OCI-M1 (cell line): ENCODE measurements at regions not wholly inside any gene's neighbourhood (a gene's known extent, or its start where the extent isn't known, plus 50 kb on each side); places are given as distances from the start of the nearest gene placed in this dataset.

Source experiments
- DNase-seq: peaks from one replicate; lab custom pipeline; 2025; lab: John Stamatoyannopoulos, UW

- DNase-seq = peak; percentile 62
These were observed 91.1 kb upstream of the ATP8A1 start for GRCh38 chr4:42747971-42748370.

DNA sequence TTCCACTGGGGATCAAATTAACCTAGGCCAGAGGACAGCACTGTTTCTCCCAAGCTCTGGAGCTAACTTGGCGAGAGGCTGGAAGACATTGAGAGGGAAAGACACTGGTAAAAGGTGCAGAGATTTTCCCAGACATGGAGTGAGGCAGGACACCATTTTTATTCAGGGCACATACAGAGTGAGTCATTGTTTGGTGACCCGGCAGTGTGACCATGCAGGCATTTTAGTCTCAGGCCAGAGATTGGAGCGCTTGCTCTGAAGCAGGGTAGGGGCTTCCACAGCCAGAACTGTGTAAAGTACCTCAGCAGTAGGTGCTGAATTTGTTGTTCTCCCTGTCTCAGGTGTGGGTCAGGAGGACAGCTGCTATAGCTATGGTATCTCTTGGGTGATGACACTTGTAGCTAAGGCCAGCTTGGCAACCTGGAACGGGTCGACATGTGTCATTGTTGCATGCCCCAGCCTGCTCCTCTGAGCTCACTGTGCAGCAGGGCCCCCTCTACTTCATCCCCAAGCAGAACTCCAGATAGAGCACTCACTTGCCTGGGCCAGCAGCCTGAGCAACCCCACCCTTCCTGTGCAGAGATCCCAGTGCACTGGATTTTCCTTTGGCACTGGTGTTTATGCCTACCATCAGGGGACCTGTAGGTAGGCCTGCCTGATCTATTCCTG, 79.8 kb upstream of the ATP8A1 start:
- no peak for DNase-seq

GRCh38 chr4:42733380-42733779, 76.5 kb upstream of the ATP8A1 start:
- DNase-seq = no peak

DNA sequence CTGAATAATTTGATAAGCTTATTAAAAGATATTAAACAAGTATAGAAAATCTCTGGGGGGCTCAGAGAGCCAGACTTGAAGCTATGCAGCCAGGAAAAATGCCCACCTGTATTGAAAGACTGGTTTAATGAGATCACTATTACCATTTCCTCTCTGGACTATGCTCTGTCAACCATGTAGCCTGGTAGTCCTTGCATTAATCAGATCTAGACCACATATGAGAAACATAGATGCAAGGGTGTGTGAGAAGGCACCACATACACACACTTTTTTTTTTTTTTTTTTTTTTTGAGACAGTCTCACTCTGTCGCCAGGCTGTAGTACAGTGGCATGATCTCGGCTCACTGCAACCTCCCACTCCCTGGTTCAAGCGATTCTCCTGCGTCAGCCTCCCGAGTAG, 75.9 kb upstream of the ATP8A1 start:
- no peak for DNase-seq

- DNase-seq = no peak
These were observed 72.8 kb upstream of the ATP8A1 start for GRCh38 chr4:42729505-42730237.

DNA sequence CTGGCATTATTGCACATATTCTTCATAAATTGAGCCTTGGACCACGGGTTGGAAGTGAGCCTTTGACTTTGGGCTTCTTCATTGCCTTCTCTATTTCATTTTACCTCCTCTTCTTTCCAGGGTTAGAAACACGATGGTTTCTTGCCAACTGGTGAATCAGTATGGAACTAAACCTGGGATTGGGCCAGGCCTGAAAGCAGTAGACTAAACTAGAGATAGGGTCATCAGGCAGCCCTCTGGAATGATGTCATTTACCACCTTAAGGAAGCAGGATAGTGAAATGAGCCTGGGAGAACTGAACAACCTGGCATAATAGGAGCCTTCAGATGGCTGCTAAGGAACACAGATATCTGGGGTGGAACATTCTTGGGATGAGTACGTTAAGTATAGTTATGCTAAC, 67.5 kb upstream of the ATP8A1 start:
- DNase-seq = no peak

- peak; percentile 78 for DNase-seq
These were observed 63.6 kb upstream of the ATP8A1 start for GRCh38 chr4:42720533-42720932.

GRCh38 chr4:42719257-42719656, 62.4 kb upstream of the ATP8A1 start:
- no peak for DNase-seq

GRCh38 chr4:42718336-42718735, 61.4 kb upstream of the ATP8A1 start:
- DNase-seq = no peak

GRCh38 chr4:42716996-42717395, 60.1 kb upstream of the ATP8A1 start:
- no peak for DNase-seq

- DNase-seq = no peak
These were observed 59.0 kb upstream of the ATP8A1 start for GRCh38 chr4:42715807-42716482.

GRCh38 chr4:42713391-42713790, 56.5 kb upstream of the ATP8A1 start:
- no peak for DNase-seq

- DNase-seq = no peak
These were observed 55.9 kb upstream of the ATP8A1 start for GRCh38 chr4:42712854-42713253.

DNA sequence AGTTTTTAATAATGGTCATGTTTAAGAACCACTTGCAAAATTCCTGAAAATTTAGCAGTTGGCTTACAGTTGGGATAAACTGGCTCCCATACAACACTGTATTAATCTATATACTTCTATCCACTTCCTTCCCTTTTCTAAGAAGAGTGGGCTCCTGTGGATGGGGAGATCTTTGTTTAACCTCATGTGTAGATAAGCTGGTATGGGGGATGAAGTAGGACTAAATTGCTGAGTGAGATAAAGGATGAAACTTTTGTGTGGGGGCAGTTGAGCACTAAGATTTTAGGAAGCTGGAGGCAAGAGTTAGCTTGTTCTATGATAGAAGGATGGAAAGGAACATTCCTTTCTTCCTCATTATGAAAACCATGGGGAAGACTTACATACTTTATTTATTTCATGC, 54.6 kb upstream of the ATP8A1 start:
- peak; percentile 81 for DNase-seq

DNA sequence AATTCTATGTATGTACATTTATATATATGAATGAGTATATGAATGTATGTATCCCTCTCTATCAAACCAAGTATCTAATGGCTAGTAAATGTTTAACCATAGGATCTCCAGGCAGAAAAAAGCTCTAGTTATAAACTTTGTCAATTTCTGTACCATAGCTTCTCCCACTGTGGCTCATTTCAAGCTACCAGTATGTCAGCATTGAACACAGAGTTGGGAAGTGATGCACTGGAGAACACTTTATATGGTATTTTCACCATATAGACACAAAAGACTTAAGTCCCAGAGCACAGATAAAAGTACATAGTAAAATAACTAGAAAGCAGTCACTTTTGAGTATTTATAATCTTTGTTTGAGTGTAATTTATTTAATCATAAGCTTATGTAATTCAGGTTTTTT, 53.9 kb upstream of the ATP8A1 start:
- peak; percentile 38 for DNase-seq

GRCh38 chr4:42710329-42710728, 53.4 kb upstream of the ATP8A1 start:
- DNase-seq = peak; percentile 38

GRCh38 chr4:42709392-42710065, 52.6 kb upstream of the ATP8A1 start:
- peak; percentile 36 for DNase-seq

DNA sequence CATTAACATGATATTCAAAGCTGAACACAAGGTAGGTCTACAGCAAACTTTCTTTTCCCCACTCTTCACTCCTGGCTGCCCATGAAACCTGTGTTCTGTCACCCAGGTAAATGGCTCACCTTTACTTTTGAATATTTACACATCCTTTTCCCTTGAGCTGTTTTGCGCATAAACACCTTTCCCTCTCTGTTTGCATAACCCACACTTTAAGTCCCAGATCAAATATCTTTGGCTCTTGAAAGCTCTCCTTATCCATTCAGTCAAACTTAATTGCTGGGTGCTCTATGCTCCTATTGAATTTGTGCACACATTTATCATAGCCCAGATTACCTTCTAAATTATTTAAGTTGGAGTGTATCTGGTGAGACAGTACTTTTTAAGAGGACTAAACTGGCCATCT, 51.7 kb upstream of the ATP8A1 start:
- no peak for DNase-seq
